ENCODE measurements at regions not wholly inside any gene's neighbourhood (a gene's known extent, or its start where the extent isn't known, plus 50 kb on each side); places are given as distances from the start of the nearest gene placed in this dataset.

DNA sequence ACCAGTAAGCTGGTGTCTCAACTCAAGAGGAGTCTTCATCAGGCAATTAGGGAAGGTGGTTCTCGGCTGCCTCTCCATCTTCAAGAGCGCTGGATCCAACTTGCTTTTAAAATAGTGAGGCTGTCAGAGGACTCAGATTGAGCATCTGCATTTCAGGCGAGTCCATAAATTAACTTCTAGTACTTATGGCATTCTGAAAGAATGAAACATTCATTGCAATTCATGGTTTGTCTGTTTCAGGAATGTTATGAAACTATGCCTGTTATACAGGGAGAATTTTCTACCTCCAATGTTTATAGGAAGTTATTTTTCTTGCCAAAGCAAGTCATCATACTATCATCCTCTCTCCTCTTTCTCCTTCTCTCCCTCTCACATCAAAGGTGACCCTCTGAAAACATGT lies 883.2 kb downstream of the SLC4A3 start:
- no peaks in the 10 kb centered on the region for H3K36me3 Mint-ChIP-seq (ENCODE audit: low read depth)
- intact Hi-C loops (cut with micrococcal nuclease), result no loop called here
- no peak for DNase-seq
- no peaks in the 10 kb centered on the region for H3K9me3 Mint-ChIP-seq
- H3K4me1 Mint-ChIP-seq (ENCODE audit: low read depth), result no peaks in the 10 kb centered on the region
- H3K27me3 Mint-ChIP-seq (ENCODE audit: low read depth), result no peaks in the 10 kb centered on the region
- CTCF ChIA-PET, result no interaction called here
- H3K27ac Mint-ChIP-seq, result no peak overlapping the region
- H3K4me3 Mint-ChIP-seq, result no peak overlapping the region

DNA sequence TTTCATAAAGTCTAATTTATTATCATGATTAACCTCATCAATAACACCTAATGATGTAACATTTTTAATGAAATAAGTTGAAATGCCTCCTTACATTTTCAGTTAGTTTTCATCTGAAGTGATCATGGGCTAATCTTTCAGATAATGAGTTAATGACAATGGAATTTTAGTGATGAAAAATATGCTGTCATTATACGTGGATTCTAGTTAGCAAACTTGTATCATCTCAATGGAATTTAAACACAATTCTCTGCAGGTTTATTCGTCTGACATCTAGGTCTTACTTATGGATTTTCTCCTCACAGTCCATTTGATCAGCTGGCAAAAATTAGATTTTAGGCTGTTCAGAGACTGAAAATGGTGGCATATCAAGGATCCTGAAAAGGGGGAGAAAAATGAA lies 885.0 kb downstream of the SLC4A3 start:
- intact Hi-C loops (cut with micrococcal nuclease), result no loop called here
- no peak overlapping the region for H3K27ac Mint-ChIP-seq
- H3K4me3 Mint-ChIP-seq, result no peak overlapping the region
- H3K4me1 Mint-ChIP-seq (ENCODE audit: low read depth), result no peaks in the 10 kb centered on the region
- CTCF ChIA-PET, result no interaction called here
- no peaks in the 10 kb centered on the region for H3K9me3 Mint-ChIP-seq
- DNase-seq, result no peak
- H3K27me3 Mint-ChIP-seq (ENCODE audit: low read depth), result no peaks in the 10 kb centered on the region
- no peaks in the 10 kb centered on the region for H3K36me3 Mint-ChIP-seq (ENCODE audit: low read depth)

DNA sequence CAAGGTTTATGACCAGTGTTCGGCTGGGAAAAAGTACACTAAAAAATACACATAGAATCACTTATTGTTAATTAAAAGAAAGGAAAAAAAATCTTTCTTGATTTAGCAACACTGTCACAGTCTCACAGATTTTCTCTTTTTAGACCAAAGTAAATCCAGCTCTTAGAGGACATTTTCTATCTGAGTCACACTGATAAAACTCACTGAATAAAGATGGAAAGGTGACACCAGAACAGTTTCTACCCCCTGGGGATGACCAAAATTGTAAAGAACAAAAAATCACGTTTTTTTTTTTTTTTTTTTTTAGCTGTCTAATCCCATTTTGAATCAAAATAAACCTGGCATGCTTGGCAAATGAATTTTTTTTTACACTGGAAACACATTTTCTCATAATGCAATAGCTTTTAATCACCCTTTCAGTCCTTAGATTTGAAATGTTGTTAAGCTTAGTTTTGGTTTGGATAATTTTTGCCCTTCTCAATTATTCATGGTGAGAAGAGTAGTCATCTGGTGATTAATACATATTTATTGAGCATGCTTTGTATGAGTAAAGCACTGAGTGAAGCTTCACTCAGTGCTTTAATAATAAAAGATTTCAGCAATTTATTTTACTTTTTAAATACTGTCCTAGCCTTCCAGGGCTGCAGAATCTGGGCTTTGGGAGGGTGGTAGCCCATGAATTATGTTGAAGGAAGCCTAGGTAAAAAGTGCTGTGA lies 886.3 kb downstream of the SLC4A3 start:
- Mint-ChIP-seq H3K36me3 (ENCODE audit: low read depth) (no peaks in the 10 kb centered on the region), H3K27ac (no peak overlapping the region), H3K27me3 (ENCODE audit: low read depth) (no peaks in the 10 kb centered on the region), H3K9me3 (no peaks in the 10 kb centered on the region), H3K4me3 (no peak overlapping the region), H3K4me1 (ENCODE audit: low read depth) (no peaks in the 10 kb centered on the region)
- CTCF ChIA-PET, result interaction anchor here (0.6 kb wide), 1 partner anchor 743 kb away, joined by 3 read pairs; no protein-coding TSS in a partner anchor
- intact Hi-C loops (cut with micrococcal nuclease), result no loop called here
- DNase-seq, result no peak

DNA sequence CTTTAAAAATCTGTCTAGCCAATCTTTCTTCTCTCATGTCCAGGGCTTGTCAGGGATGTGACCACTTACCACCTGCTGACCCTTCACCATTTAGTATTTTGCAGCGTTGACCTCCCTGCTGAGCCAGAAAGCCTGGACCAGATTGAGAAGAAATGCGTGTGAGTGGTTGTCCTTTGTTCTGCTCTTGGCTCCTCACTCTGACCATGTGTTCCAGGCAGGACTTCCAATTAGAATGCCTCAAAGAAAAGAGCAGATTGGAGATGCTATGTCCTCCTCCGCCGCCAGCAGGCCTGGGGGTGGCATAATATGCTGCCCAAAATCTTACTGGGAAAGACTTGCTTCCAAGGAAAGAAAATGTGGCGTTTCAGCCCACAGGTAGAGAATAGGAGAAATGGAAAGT lies 894.1 kb downstream of the SLC4A3 start:
- no peak for DNase-seq
- Mint-ChIP-seq H3K9me3 (no peaks in the 10 kb centered on the region), H3K36me3 (ENCODE audit: low read depth) (no peaks in the 10 kb centered on the region), H3K4me3 (no peak overlapping the region), H3K4me1 (ENCODE audit: low read depth) (no peaks in the 10 kb centered on the region), H3K27ac (no peak overlapping the region), H3K27me3 (ENCODE audit: low read depth) (no peaks in the 10 kb centered on the region)
- CTCF ChIA-PET, result no interaction called here
- intact Hi-C loops (cut with micrococcal nuclease), result no loop called here

DNA sequence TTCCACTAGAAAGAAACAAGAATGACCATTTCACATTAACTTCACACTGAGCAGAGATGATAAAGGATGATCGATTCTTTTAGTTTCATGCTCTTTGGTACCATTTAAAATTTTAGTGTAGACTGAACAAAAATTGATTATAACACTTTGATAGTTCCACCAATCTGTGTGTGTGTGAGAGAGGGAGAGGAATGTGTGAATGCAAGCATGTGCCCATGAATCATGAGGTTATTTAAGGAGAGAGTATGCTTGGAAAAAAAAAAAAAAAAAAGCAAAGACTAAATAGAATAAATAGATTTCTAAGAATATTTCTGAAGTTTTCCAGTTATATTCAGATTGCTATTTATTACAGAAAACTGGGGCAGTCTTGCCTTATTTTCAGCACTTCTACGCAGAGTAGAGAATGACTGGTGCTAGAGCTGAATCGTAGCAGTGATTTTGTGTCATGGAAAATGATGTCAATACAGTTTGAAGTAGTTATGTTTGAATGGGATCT lies 900.8 kb downstream of the SLC4A3 start:
- H3K36me3 Mint-ChIP-seq (ENCODE audit: low read depth), result no peaks in the 10 kb centered on the region
- no peaks in the 10 kb centered on the region for H3K27me3 Mint-ChIP-seq (ENCODE audit: low read depth)
- H3K4me3 Mint-ChIP-seq, result no peak overlapping the region
- intact Hi-C loops (cut with micrococcal nuclease), result no loop called here
- no peaks in the 10 kb centered on the region for H3K4me1 Mint-ChIP-seq (ENCODE audit: low read depth)
- H3K9me3 Mint-ChIP-seq, result peaks cover 5% of the 10 kb centered on the region
- DNase-seq, result no peak
- CTCF ChIA-PET, result no interaction called here
- no peak overlapping the region for H3K27ac Mint-ChIP-seq

DNA sequence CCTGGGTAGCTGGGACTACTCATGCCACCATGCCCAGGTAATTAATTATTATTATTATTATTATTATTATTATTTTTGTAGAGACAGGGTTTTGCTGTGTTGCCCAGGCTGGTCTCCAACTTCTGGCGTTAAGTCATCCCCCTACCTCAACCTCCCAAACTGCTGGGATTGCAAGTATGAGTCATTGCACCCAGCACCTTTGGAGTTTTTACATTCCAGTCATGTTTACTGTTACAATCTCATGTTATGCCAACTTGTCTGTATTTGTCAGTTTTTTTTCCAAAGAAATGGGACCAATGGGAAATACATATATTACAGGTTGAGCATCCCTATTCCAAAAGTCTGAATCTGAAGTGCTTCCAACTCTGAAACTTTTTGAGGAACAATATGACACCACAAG lies 903.8 kb downstream of the SLC4A3 start:
- CTCF ChIA-PET, result no interaction called here
- H3K4me1 Mint-ChIP-seq (ENCODE audit: low read depth), result no peaks in the 10 kb centered on the region
- peaks cover 7% of the 10 kb centered on the region for H3K9me3 Mint-ChIP-seq
- no peak for DNase-seq
- no peak overlapping the region for H3K4me3 Mint-ChIP-seq
- intact Hi-C loops (cut with micrococcal nuclease), result no loop called here
- H3K27me3 Mint-ChIP-seq (ENCODE audit: low read depth), result no peaks in the 10 kb centered on the region
- no peak overlapping the region for H3K27ac Mint-ChIP-seq
- H3K36me3 Mint-ChIP-seq (ENCODE audit: low read depth), result no peaks in the 10 kb centered on the region

DNA sequence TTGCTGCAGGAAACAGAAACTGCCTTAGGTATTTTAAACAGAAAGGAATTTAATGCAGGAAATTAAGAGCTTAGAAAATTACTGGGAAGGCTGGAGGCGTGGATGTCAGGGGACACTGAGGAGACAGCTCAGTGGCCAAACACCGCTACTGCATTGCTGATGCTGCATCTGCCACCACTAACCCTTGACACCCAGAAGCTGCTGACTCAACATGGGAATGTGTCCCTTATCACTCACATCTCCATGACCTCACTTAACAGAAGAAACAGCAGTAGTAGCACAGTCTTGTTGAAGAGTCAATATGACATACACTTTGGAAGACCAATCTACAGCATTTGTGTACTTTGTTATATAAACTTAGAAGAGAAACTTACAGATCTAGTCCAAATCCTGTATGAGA lies 906.1 kb downstream of the SLC4A3 start:
- H3K9me3 Mint-ChIP-seq, result peaks cover 9% of the 10 kb centered on the region
- intact Hi-C loops (cut with micrococcal nuclease), result no loop called here
- H3K36me3 Mint-ChIP-seq (ENCODE audit: low read depth), result no peaks in the 10 kb centered on the region
- H3K27me3 Mint-ChIP-seq (ENCODE audit: low read depth), result no peaks in the 10 kb centered on the region
- H3K4me3 Mint-ChIP-seq, result no peak overlapping the region
- CTCF ChIA-PET, result no interaction called here
- H3K4me1 Mint-ChIP-seq (ENCODE audit: low read depth), result no peaks in the 10 kb centered on the region
- H3K27ac Mint-ChIP-seq, result no peak overlapping the region
- no peak for DNase-seq

DNA sequence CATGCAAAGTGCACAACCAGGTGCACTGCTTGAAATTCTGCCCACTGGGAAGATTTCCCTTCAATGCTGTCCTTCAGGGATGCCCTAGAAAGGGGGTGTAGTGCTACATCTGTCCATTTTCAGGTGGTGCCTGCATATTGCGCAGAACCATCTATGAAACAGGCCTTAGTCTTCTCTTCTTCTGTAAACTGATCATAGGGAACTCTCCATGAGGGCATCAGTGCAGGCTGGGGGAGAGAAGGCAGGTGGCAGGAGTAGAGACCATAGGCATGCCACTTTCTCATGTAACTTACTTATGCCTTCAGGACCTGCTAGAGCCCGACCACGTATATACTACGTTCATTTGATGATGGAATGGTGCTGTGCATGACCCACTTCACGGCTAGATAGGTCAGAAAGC lies 912.1 kb downstream of the SLC4A3 start:
- Mint-ChIP-seq H3K4me1 (ENCODE audit: low read depth) (no peaks in the 10 kb centered on the region), H3K27me3 (ENCODE audit: low read depth) (no peaks in the 10 kb centered on the region), H3K9me3 (peaks cover 4% of the 10 kb centered on the region), H3K36me3 (ENCODE audit: low read depth) (no peaks in the 10 kb centered on the region), H3K4me3 (no peak overlapping the region), H3K27ac (no peak overlapping the region)
- CTCF ChIA-PET, result no interaction called here
- DNase-seq, result no peak
- intact Hi-C loops (cut with micrococcal nuclease), result no loop called here

DNA sequence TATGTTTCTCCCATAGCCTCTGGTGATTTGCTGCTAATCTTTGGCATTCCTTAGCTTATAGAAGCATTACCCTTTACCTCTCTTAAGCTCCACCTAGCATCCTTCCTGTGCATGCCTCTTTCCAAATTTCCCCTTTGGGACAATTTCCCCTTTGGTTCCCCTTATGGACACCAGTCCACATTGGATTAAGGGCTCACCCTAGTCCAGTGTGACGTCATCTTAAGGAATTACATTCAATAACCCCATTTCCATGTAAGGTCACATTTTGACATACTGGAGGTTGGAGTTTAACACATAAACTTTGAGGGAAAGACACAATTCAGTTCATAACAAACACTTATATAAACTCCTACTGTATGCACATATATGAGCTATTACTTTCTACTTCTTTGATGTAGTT lies 916.6 kb downstream of the SLC4A3 start:
- DNase-seq, result no peak
- H3K36me3 Mint-ChIP-seq (ENCODE audit: low read depth), result no peaks in the 10 kb centered on the region
- CTCF ChIA-PET, result no interaction called here
- no peak overlapping the region for H3K4me3 Mint-ChIP-seq
- H3K27ac Mint-ChIP-seq, result no peak overlapping the region
- no peaks in the 10 kb centered on the region for H3K4me1 Mint-ChIP-seq (ENCODE audit: low read depth)
- no peaks in the 10 kb centered on the region for H3K27me3 Mint-ChIP-seq (ENCODE audit: low read depth)
- intact Hi-C loops (cut with micrococcal nuclease), result no loop called here
- no peaks in the 10 kb centered on the region for H3K9me3 Mint-ChIP-seq

DNA sequence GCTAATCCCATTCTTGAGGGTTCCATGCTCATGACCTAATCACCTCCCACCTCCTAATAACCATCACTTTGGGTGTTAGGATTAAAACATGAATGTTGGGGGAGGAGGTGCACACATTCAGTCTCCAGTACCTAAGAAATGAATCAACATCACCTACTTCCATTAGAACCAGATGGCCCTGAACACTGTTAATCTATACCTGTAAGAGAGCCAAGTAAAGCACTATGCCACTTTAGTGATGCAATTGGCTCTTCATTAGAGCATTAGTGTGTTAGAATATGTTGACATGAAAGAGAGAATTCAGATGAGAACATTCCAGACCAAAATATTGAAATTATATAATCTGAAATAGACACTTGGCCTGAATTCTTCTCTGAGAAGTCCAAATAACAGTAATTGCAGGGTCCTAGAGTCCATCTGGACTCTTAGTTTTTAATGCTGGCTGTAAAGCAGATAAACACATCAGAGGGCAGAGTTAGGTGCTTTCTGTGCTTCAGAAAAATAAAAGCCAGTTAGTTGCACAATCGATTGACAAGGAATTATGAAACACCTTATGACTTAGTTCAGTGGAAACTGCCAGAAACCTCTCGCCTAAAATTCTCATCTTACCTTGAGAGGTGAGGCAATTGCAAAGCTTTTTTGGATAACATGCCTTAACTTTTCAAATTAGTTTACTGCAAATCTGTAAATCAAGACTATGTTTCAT lies 923.7 kb downstream of the SLC4A3 start:
- CTCF ChIA-PET, result no interaction called here
- Mint-ChIP-seq H3K27me3 (ENCODE audit: low read depth) (no peaks in the 10 kb centered on the region), H3K4me1 (ENCODE audit: low read depth) (no peaks in the 10 kb centered on the region)

DNA sequence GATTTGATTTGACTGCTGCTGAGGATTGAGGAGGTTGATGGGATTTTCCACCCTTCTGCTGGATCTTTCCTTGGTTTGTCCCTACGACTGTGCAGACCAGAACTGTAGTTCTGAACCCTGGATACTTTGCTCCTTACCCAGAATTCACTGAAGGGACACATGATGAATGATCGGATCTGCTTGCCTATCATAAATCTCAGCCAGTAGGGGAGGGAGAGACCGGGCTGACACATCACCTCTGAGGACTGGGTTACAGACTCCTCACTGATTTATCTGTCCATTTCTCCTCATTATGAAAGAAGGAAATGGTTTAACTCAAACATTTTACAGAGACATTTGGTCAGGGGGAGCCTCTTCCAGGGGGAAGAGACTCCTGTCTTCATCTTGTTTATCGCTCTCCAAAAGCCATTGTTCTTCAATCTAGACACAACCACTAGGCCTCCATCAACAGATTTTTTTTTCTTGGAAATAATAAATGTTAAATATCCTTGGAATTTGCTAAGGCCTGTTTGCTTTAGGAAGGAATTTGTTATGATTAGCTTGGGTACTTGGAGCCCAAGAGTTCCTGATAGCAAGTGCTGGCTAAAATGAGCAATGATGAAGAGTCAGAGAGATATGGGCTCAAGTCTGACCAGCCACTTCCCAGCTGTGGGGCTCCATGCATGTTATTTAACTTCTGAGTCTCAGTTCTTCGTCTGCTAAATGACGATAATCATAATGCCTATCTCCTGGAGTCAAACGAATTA lies 925.5 kb downstream of the SLC4A3 start:
- no peak overlapping the region for H3K4me3 Mint-ChIP-seq
- no peaks in the 10 kb centered on the region for H3K4me1 Mint-ChIP-seq (ENCODE audit: low read depth)
- CTCF ChIA-PET, result no interaction called here
- H3K27me3 Mint-ChIP-seq (ENCODE audit: low read depth), result no peaks in the 10 kb centered on the region
- H3K36me3 Mint-ChIP-seq (ENCODE audit: low read depth), result no peaks in the 10 kb centered on the region
- no peaks in the 10 kb centered on the region for H3K9me3 Mint-ChIP-seq
- no peak for DNase-seq
- intact Hi-C loops (cut with micrococcal nuclease), result no loop called here
- no peak overlapping the region for H3K27ac Mint-ChIP-seq

More for the DNA sequence above, 923.7 kb downstream of the SLC4A3 start:
- intact Hi-C loops (cut with micrococcal nuclease), result no loop called here
- Mint-ChIP-seq H3K36me3 (ENCODE audit: low read depth) (no peaks in the 10 kb centered on the region), H3K9me3 (no peaks in the 10 kb centered on the region), H3K4me3 (no peak overlapping the region), H3K27ac (no peak overlapping the region)
- DNase-seq, result no peak

DNA sequence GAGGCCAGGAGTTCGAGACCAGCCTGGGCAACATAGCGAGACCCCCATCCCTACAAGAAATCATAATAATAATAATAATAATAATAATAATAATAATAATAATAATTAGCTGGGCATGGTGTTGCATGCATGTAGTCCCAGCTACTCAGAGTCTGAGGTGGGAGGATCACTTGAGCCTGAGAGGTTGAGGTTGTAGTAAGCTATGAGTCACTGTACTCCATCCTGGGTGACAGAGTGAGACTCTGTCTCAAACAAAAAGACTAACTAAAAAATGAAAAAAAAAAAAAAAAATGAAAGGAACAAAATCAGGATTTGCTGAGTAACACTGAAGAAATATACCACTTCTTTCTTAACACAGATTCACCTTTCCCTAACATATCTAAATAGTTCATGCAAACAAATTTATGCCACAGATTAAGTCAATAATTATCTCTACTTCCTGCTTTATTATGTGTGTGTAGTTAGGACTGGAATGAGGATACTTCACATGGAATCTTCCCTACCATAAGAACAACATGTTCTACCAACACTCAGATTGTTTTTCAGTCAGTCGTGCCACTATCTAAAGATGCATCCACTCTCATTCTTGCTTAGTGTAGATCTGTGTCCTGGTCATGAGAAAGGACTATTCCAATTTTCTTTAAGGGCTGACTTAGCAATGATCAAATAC lies 928.7 kb downstream of the SLC4A3 start:
- no peak overlapping the region for H3K27ac Mint-ChIP-seq
- intact Hi-C loops (cut with micrococcal nuclease), result no loop called here
- CTCF ChIA-PET, result no interaction called here
- no peaks in the 10 kb centered on the region for H3K4me1 Mint-ChIP-seq (ENCODE audit: low read depth)
- peaks cover 3% of the 10 kb centered on the region for H3K9me3 Mint-ChIP-seq
- no peaks in the 10 kb centered on the region for H3K27me3 Mint-ChIP-seq (ENCODE audit: low read depth)
- no peaks in the 10 kb centered on the region for H3K36me3 Mint-ChIP-seq (ENCODE audit: low read depth)
- DNase-seq, result no peak
- H3K4me3 Mint-ChIP-seq, result no peak overlapping the region

All from activated naive CD4-positive, alpha-beta T cell treated with anti-CD3 and anti-CD28 coated beads for 36 hours (primary cell).